ENCODE measurements at regions not wholly inside any gene's neighbourhood (a gene's known extent, or its start where the extent isn't known, plus 50 kb on each side); places are given as distances from the start of the nearest gene placed in this dataset.

GRCh38 chr4:177008071-177008835, 215.5 kb upstream of the VEGFC start:
- Histone ChIP-seq H3K27me3 (ENCODE audit: insufficient read depth, low read length) (no peaks in the 10 kb centered on the region), H3K36me3 (ENCODE audit: insufficient read depth, low read length) (no peaks in the 10 kb centered on the region), H3K9me3 (ENCODE audit: low read depth, low read length) (peaks cover 3% of the 10 kb centered on the region), H2AFZ (ENCODE audit: low read length) (no peak overlapping the region), H3K4me1 (ENCODE audit: insufficient read depth, low read length) (peaks cover 47% of the 10 kb centered on the region), H3K4me3 (ENCODE audit: insufficient read depth, low read length) (no peak overlapping the region), H3K4me2 (ENCODE audit: insufficient read depth, low read length) (peak overlapping the region; percentile 52), H4K20me1 (ENCODE audit: insufficient read depth, low read length) (no peaks in the 10 kb centered on the region), H3K79me2 (ENCODE audit: insufficient read depth, low read length) (no peaks in the 10 kb centered on the region), H3K27ac (ENCODE audit: low read depth, low read length) (peak overlapping the region; percentile 73)
- no peak for TF ChIP-seq CTCF (IDR thresholded peaks at IDR 0.05; ENCODE audit: extremely low read depth, low read depth, low read length)
- DNase-seq (ENCODE audit: insufficient read length, low spot score, missing footprints), result no peak

GRCh38 chr4:177008836-177009501, 216.2 kb upstream of the VEGFC start:
- Histone ChIP-seq H3K9me3 (ENCODE audit: low read depth, low read length) (peaks cover 9% of the 10 kb centered on the region), H3K79me2 (ENCODE audit: insufficient read depth, low read length) (no peaks in the 10 kb centered on the region), H3K4me3 (ENCODE audit: insufficient read depth, low read length) (no peak overlapping the region), H3K4me2 (ENCODE audit: insufficient read depth, low read length) (peak overlapping the region; percentile 52), H3K36me3 (ENCODE audit: insufficient read depth, low read length) (no peaks in the 10 kb centered on the region), H3K27me3 (ENCODE audit: insufficient read depth, low read length) (no peaks in the 10 kb centered on the region), H3K27ac (ENCODE audit: low read depth, low read length) (peak overlapping the region; percentile 73), H3K4me1 (ENCODE audit: insufficient read depth, low read length) (peaks cover 47% of the 10 kb centered on the region), H2AFZ (ENCODE audit: low read length) (no peak overlapping the region), H4K20me1 (ENCODE audit: insufficient read depth, low read length) (no peaks in the 10 kb centered on the region)
- TF ChIP-seq CTCF (IDR thresholded peaks at IDR 0.05; ENCODE audit: extremely low read depth, low read depth, low read length), result no peak
- DNase-seq (ENCODE audit: insufficient read length, low spot score, missing footprints), result no peak

GRCh38 chr4:177010418-177010817, 217.7 kb upstream of the VEGFC start:
- no peak for TF ChIP-seq CTCF (IDR thresholded peaks at IDR 0.05; ENCODE audit: extremely low read depth, low read depth, low read length)
- Histone ChIP-seq H3K27ac (ENCODE audit: low read depth, low read length) (peak overlapping the region; percentile 73), H3K79me2 (ENCODE audit: insufficient read depth, low read length) (no peaks in the 10 kb centered on the region), H3K4me2 (ENCODE audit: insufficient read depth, low read length) (peak overlapping the region; percentile 7), H3K36me3 (ENCODE audit: insufficient read depth, low read length) (no peaks in the 10 kb centered on the region), H3K4me3 (ENCODE audit: insufficient read depth, low read length) (no peak overlapping the region), H2AFZ (ENCODE audit: low read length) (peak overlapping the region; percentile 48), H3K9me3 (ENCODE audit: low read depth, low read length) (peaks cover 9% of the 10 kb centered on the region), H3K4me1 (ENCODE audit: insufficient read depth, low read length) (peaks cover 43% of the 10 kb centered on the region), H4K20me1 (ENCODE audit: insufficient read depth, low read length) (no peaks in the 10 kb centered on the region), H3K27me3 (ENCODE audit: insufficient read depth, low read length) (no peaks in the 10 kb centered on the region)
- DNase-seq (ENCODE audit: insufficient read length, low spot score, missing footprints), result no peak

GRCh38 chr4:177012918-177013545, 220.3 kb upstream of the VEGFC start:
- Histone ChIP-seq H3K9me3 (ENCODE audit: low read depth, low read length) (peaks cover 9% of the 10 kb centered on the region), H4K20me1 (ENCODE audit: insufficient read depth, low read length) (no peaks in the 10 kb centered on the region), H3K36me3 (ENCODE audit: insufficient read depth, low read length) (no peaks in the 10 kb centered on the region), H3K4me3 (ENCODE audit: insufficient read depth, low read length) (no peak overlapping the region), H3K79me2 (ENCODE audit: insufficient read depth, low read length) (no peaks in the 10 kb centered on the region), H3K27me3 (ENCODE audit: insufficient read depth, low read length) (no peaks in the 10 kb centered on the region), H3K27ac (ENCODE audit: low read depth, low read length) (no peak overlapping the region), H3K4me1 (ENCODE audit: insufficient read depth, low read length) (peaks cover 45% of the 10 kb centered on the region), H3K4me2 (ENCODE audit: insufficient read depth, low read length) (no peak overlapping the region), H2AFZ (ENCODE audit: low read length) (no peak overlapping the region)
- no peak for TF ChIP-seq CTCF (IDR thresholded peaks at IDR 0.05; ENCODE audit: extremely low read depth, low read depth, low read length)
- DNase-seq (ENCODE audit: insufficient read length, low spot score, missing footprints), result no peak
